WTC11 (cell line): ENCODE measurements at regions not wholly inside any gene's neighbourhood (a gene's known extent, or its start where the extent isn't known, plus 50 kb on each side); places are given as distances from the start of the nearest gene placed in this dataset.

Experiments used
- ATAC-seq: fragments of 200-7000 bp; cut with Tn5 transposase; 2 replicates; pipeline ENCODE4 v1.10.0; 2021; ENCODE audit warnings: mild to moderate bottlenecking, moderate library complexity
- CTCF ChIA-PET: fragments of 300-600 bp; sonication (Branson Sonifier 250); formaldehyde crosslinking; loops from one replicate; lab custom pipeline; 2021; ENCODE audit warnings: antibody characterized with exemption; lab: Charles Lee
- POLR2A ChIA-PET: fragments of 350-600 bp; sonication (Branson Sonifier 250); formaldehyde crosslinking; loops from one replicate; lab custom pipeline; 2021; ENCODE audit warnings: antibody characterized with exemption; lab: Charles Lee
- DNase-seq: peaks from one replicate; pipeline ENCODE4 v3.0.0; 2021; ENCODE audit warnings: low spot score
- H3K27ac Mint-ChIP-seq: 2 replicates; pipeline ENCODE4 v1.8.0; 2021; ENCODE audit warnings: mixed read lengths
- H3K27me3 Mint-ChIP-seq: 2 replicates; pipeline ENCODE4 v1.8.0; 2021; ENCODE audit warnings: low read depth, mild to moderate bottlenecking, moderate library complexity, mixed read lengths
- H3K36me3 Mint-ChIP-seq: 2 replicates; pipeline ENCODE4 v1.8.0; 2021; ENCODE audit warnings: mixed read lengths
- H3K4me1 Mint-ChIP-seq: 2 replicates; pipeline ENCODE4 v1.8.0; 2022; ENCODE audit warnings: mixed read lengths
- H3K4me3 Mint-ChIP-seq: 2 replicates; pipeline ENCODE4 v1.8.0; 2021; ENCODE audit warnings: mild to moderate bottlenecking, moderate library complexity, mixed read lengths
- H3K9me3 Mint-ChIP-seq: 2 replicates; pipeline ENCODE4 v1.8.0; 2021; ENCODE audit warnings: mixed read lengths
- ATF1 ChIP-seq: sonication (generic); formaldehyde crosslinking; IDR thresholded peaks from 2 replicates; pipeline ENCODE4 v1.8.1; 2023; ENCODE audit warnings: mild to moderate bottlenecking, moderate library complexity, missing genetic modification reagents
- CREB1 ChIP-seq: sonication (generic); formaldehyde crosslinking; IDR thresholded peaks from 2 replicates; pipeline ENCODE4 v1.8.0; 2023; ENCODE audit warnings: mild to moderate bottlenecking, missing genetic modification reagents
- ELF4 ChIP-seq: sonication (generic); formaldehyde crosslinking; IDR thresholded peaks from 2 replicates; pipeline ENCODE4 v1.8.1; 2022; ENCODE audit warnings: low read depth, mild to moderate bottlenecking, moderate library complexity, missing genetic modification reagents
- FOXP1 ChIP-seq: sonication (generic); formaldehyde crosslinking; IDR thresholded peaks from 2 replicates; pipeline ENCODE4 v1.8.0; 2022; ENCODE audit warnings: missing genetic modification reagents, mild to moderate bottlenecking, moderate library complexity, borderline replicate concordance
- FOXP4 ChIP-seq: sonication (generic); formaldehyde crosslinking; IDR thresholded peaks from 2 replicates; pipeline ENCODE4 v1.8.0; 2022; ENCODE audit warnings: mild to moderate bottlenecking, missing genetic modification reagents
- GTF2I ChIP-seq: fragments of 250-450 bp; sonication (Bioruptor Pico); conservative IDR thresholded peaks from 2 replicates; pipeline ENCODE4 v1.4.0; 2021; ENCODE audit warnings: mild to moderate bottlenecking
- IRF1 ChIP-seq: sonication (generic); formaldehyde crosslinking; IDR thresholded peaks from 2 replicates; pipeline ENCODE4 v1.8.0; 2023; ENCODE audit warnings: missing genetic modification reagents
- IRF2 ChIP-seq: sonication (generic); formaldehyde crosslinking; IDR thresholded peaks from 2 replicates; pipeline ENCODE4 v1.8.0; 2022; ENCODE audit warnings: low read depth, missing genetic modification reagents, borderline replicate concordance
- NFYB ChIP-seq: sonication (generic); formaldehyde crosslinking; conservative IDR thresholded peaks from 2 replicates; pipeline ENCODE4 v1.8.0; 2022; ENCODE audit warnings: low read depth, missing genetic modification reagents
- PRDM15 ChIP-seq: sonication (generic); formaldehyde crosslinking; IDR thresholded peaks from 2 replicates; pipeline ENCODE4 v1.8.0; 2022; ENCODE audit warnings: missing genetic modification reagents
- PREB ChIP-seq: sonication (generic); formaldehyde crosslinking; IDR thresholded peaks from 2 replicates; pipeline ENCODE4 v1.8.1; 2022; ENCODE audit warnings: mild to moderate bottlenecking, missing genetic modification reagents, moderate library complexity, borderline replicate concordance
- RELA ChIP-seq: sonication (generic); formaldehyde crosslinking; IDR thresholded peaks from 2 replicates; pipeline ENCODE4 v1.8.1; 2022; ENCODE audit warnings: missing genetic modification reagents, mild to moderate bottlenecking, borderline replicate concordance
- SP1 ChIP-seq: sonication (generic); formaldehyde crosslinking; conservative IDR thresholded peaks from 2 replicates; pipeline ENCODE4 v1.8.1; 2022; ENCODE audit warnings: missing genetic modification reagents
- TP53 ChIP-seq: sonication (generic); formaldehyde crosslinking; IDR thresholded peaks from 2 replicates; pipeline ENCODE4 v1.8.1; 2023; ENCODE audit warnings: mild to moderate bottlenecking, missing genetic modification reagents
- ZNF232 ChIP-seq: sonication (generic); formaldehyde crosslinking; IDR thresholded peaks from 2 replicates; pipeline ENCODE4 v1.8.0; 2022; ENCODE audit warnings: mild to moderate bottlenecking, missing genetic modification reagents
- ZNF512 ChIP-seq: sonication (generic); formaldehyde crosslinking; IDR thresholded peaks from 2 replicates; pipeline ENCODE4 v1.8.1; 2022; ENCODE audit warnings: missing genetic modification reagents, borderline replicate concordance
- TF ChIP-seq, protein P1 (sequence below): sonication (generic); formaldehyde crosslinking; IDR thresholded peaks from 2 replicates; pipeline ENCODE4 v1.8.1; 2023; ENCODE audit warnings: mild to moderate bottlenecking, missing genetic modification reagents
- TF ChIP-seq, protein P2 (sequence below): sonication (generic); formaldehyde crosslinking; conservative IDR thresholded peaks from 2 replicates; pipeline ENCODE4 v1.8.1; 2023; ENCODE audit warnings: mild to moderate bottlenecking, low read depth, missing genetic modification reagents, moderate library complexity

GRCh38 chr2:239532859-239533258, 132.0 kb upstream of the HDAC4 start (continued):
- TF ChIP-seq, protein P1, sequence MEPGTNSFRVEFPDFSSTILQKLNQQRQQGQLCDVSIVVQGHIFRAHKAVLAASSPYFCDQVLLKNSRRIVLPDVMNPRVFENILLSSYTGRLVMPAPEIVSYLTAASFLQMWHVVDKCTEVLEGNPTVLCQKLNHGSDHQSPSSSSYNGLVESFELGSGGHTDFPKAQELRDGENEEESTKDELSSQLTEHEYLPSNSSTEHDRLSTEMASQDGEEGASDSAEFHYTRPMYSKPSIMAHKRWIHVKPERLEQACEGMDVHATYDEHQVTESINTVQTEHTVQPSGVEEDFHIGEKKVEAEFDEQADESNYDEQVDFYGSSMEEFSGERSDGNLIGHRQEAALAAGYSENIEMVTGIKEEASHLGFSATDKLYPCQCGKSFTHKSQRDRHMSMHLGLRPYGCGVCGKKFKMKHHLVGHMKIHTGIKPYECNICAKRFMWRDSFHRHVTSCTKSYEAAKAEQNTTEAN (CRISPR knock-in tag), result no peak
- TF ChIP-seq FOXP1 (no peak), ZNF512 (CRISPR knock-in tag) (no peak), GTF2I (CRISPR knock-in tag) (no peak), IRF1 (CRISPR knock-in tag) (no peak), ATF1 (no peak)
- TF ChIP-seq, protein P2, sequence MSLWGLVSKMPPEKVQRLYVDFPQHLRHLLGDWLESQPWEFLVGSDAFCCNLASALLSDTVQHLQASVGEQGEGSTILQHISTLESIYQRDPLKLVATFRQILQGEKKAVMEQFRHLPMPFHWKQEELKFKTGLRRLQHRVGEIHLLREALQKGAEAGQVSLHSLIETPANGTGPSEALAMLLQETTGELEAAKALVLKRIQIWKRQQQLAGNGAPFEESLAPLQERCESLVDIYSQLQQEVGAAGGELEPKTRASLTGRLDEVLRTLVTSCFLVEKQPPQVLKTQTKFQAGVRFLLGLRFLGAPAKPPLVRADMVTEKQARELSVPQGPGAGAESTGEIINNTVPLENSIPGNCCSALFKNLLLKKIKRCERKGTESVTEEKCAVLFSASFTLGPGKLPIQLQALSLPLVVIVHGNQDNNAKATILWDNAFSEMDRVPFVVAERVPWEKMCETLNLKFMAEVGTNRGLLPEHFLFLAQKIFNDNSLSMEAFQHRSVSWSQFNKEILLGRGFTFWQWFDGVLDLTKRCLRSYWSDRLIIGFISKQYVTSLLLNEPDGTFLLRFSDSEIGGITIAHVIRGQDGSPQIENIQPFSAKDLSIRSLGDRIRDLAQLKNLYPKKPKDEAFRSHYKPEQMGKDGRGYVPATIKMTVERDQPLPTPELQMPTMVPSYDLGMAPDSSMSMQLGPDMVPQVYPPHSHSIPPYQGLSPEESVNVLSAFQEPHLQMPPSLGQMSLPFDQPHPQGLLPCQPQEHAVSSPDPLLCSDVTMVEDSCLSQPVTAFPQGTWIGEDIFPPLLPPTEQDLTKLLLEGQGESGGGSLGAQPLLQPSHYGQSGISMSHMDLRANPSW, result no peak

DNA sequence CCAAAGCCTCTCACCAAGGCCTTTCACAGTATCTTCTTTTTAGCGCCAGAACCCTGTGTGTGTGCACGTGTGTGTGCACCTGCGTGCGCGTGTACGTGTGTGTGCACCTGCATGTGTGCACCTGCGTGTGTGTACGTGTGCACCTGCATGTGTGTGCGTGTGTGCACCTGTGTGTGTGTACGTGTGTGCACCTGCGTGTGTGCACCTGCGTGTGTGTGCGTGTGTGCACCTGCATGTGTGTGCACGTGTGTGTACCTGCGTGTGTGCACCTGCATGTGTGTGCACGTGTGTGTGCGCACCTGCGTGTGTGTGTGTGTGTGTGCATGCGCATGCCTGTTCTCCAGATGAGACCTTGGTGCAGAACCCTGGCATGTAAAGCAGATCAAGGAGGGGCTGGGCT, 131.4 kb upstream of the HDAC4 start:
- no peak overlapping the region for H3K27ac Mint-ChIP-seq
- DNase-seq (no peak), ATAC-seq (no peak)
- H3K4me3 Mint-ChIP-seq, result no peak overlapping the region
- ChIA-PET CTCF (no interaction called here), POLR2A (no interaction called here)
- H3K27me3 Mint-ChIP-seq, result peaks cover 4% of the 10 kb centered on the region; the same call in 1 of the 2 replicates
- H3K9me3 Mint-ChIP-seq, result 0 out of 2 replicates have a peak, but pooled peaks cover 4% of the 10 kb centered on the region
- no peaks in the 10 kb centered on the region for H3K4me1 Mint-ChIP-seq
- no peaks in the 10 kb centered on the region for H3K36me3 Mint-ChIP-seq
- TF ChIP-seq GTF2I (CRISPR knock-in tag) (no peak), RELA (CRISPR knock-in tag) (no peak), FOXP4 (no peak), NFYB (CRISPR knock-in tag) (no peak), SP1 (CRISPR knock-in tag) (no peak), ZNF232 (no peak), IRF2 (CRISPR knock-in tag) (no peak), CREB1 (CRISPR knock-in tag) (no peak), TP53 (CRISPR knock-in tag) (no peak), PREB (no peak), PRDM15 (CRISPR knock-in tag) (no peak), ZNF512 (CRISPR knock-in tag) (no peak), ELF4 (CRISPR knock-in tag) (no peak)
- TF ChIP-seq, protein P1 (CRISPR knock-in tag), result no peak
